ENCODE measurements at regions not wholly inside any gene's neighbourhood (a gene's known extent, or its start where the extent isn't known, plus 50 kb on each side); places are given as distances from the start of the nearest gene placed in this dataset.

GRCh38 chr13:22893204-22893603, 287.6 kb upstream of the SGCG start:
- no TSS peak for BruUV-seq (replicated peaks)
- RAD21 ChIA-PET (ENCODE audit: low non-redundant PET in 1 of 2, low total read pairs in 2 of 2, uncharacterized antibody in 2 of 2, unreplicated experiment in 2 of 2) = no interaction called here
- no peak for ATAC-seq
- POLR2A ChIA-PET = no interaction called here
- no peak overlapping the region for H3K9ac ChIP-seq (ENCODE audit: low read length)
- H3K4me1 ChIP-seq (ENCODE audit: control insufficient read depth in 1 of 2, insufficient read depth in 2 of 2, low read length in 2 of 2) = no peaks in the 10 kb centered on the region
- H3K27me3 ChIP-seq (ENCODE audit: insufficient read depth, low read length) = no peaks in the 10 kb centered on the region
- no peaks in the 10 kb centered on the region for H3K79me2 ChIP-seq (ENCODE audit: insufficient read depth, low read length)
- H2AFZ ChIP-seq (ENCODE audit: low read depth, low read length, poor library complexity, severe bottlenecking) = no peak overlapping the region
- no peak for DNase-seq (ENCODE audit: low read depth, low spot score)
- no peak for TF ChIP-seq SIN3A (IDR thresholded peaks at IDR 0.05; ENCODE audit: low read depth)
- TF ChIP-seq JUND (IDR thresholded peaks at IDR 0.05) = no peak
- no peak for TF ChIP-seq CBX3 (IDR thresholded peaks at IDR 0.05; ENCODE audit: low read depth)
- TF ChIP-seq FOSL1 (IDR thresholded peaks at IDR 0.05; ENCODE audit: low read depth) = no peak
- TF ChIP-seq RAD21 (IDR thresholded peaks at IDR 0.05; ENCODE audit: low read depth) = no peak
- TF ChIP-seq, protein P1, sequence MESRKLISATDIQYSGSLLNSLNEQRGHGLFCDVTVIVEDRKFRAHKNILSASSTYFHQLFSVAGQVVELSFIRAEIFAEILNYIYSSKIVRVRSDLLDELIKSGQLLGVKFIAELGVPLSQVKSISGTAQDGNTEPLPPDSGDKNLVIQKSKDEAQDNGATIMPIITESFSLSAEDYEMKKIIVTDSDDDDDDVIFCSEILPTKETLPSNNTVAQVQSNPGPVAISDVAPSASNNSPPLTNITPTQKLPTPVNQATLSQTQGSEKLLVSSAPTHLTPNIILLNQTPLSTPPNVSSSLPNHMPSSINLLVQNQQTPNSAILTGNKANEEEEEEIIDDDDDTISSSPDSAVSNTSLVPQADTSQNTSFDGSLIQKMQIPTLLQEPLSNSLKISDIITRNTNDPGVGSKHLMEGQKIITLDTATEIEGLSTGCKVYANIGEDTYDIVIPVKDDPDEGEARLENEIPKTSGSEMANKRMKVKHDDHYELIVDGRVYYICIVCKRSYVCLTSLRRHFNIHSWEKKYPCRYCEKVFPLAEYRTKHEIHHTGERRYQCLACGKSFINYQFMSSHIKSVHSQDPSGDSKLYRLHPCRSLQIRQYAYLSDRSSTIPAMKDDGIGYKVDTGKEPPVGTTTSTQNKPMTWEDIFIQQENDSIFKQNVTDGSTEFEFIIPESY (IDR thresholded peaks at IDR 0.05; ENCODE audit: extremely low read depth, insufficient replicate concordance, low read length) = no peak
- TF ChIP-seq ZFX (IDR thresholded peaks at IDR 0.05) = no peak
- no peak for TF ChIP-seq CEBPB (IDR thresholded peaks at IDR 0.05; ENCODE audit: low read depth)
- no peak for TF ChIP-seq YY1 (IDR thresholded peaks at IDR 0.05; ENCODE audit: extremely low read depth, insufficient replicate concordance, low read depth, low read length)
- TF ChIP-seq, protein P2, sequence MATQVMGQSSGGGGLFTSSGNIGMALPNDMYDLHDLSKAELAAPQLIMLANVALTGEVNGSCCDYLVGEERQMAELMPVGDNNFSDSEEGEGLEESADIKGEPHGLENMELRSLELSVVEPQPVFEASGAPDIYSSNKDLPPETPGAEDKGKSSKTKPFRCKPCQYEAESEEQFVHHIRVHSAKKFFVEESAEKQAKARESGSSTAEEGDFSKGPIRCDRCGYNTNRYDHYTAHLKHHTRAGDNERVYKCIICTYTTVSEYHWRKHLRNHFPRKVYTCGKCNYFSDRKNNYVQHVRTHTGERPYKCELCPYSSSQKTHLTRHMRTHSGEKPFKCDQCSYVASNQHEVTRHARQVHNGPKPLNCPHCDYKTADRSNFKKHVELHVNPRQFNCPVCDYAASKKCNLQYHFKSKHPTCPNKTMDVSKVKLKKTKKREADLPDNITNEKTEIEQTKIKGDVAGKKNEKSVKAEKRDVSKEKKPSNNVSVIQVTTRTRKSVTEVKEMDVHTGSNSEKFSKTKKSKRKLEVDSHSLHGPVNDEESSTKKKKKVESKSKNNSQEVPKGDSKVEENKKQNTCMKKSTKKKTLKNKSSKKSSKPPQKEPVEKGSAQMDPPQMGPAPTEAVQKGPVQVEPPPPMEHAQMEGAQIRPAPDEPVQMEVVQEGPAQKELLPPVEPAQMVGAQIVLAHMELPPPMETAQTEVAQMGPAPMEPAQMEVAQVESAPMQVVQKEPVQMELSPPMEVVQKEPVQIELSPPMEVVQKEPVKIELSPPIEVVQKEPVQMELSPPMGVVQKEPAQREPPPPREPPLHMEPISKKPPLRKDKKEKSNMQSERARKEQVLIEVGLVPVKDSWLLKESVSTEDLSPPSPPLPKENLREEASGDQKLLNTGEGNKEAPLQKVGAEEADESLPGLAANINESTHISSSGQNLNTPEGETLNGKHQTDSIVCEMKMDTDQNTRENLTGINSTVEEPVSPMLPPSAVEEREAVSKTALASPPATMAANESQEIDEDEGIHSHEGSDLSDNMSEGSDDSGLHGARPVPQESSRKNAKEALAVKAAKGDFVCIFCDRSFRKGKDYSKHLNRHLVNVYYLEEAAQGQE (IDR thresholded peaks at IDR 0.05; ENCODE audit: low read depth) = no peak
- TF ChIP-seq SP1 (IDR thresholded peaks at IDR 0.05; ENCODE audit: low read depth) = no peak
- TF ChIP-seq POLR2A (IDR thresholded peaks at IDR 0.05; ENCODE audit: borderline replicate concordance, extremely low read depth, insufficient read depth, insufficient read length) = no peak
- TF ChIP-seq MAX (IDR thresholded peaks at IDR 0.05) = no peak
- TF ChIP-seq CTCF (IDR thresholded peaks at IDR 0.05 in 2 of 3, conservative IDR thresholded peaks at IDR 0.05 in 1 of 3; ENCODE audit: borderline replicate concordance in 1 of 3, insufficient read depth in 1 of 3, low read depth in 2 of 3, low read length in 2 of 3) = no peak
- TF ChIP-seq POLR2AphosphoS5 (IDR thresholded peaks at IDR 0.05; ENCODE audit: low read depth, low read length) = no peak
- TF ChIP-seq EZH2 (IDR thresholded peaks at IDR 0.05) = no peak
- TF ChIP-seq EZH2phosphoT487 (IDR thresholded peaks at IDR 0.05; ENCODE audit: borderline replicate concordance) = no peak
- H3K36me3 ChIP-seq (ENCODE audit: control insufficient read depth in 1 of 2, insufficient read depth in 2 of 2, low read length in 2 of 2) = no peaks in the 10 kb centered on the region
- no peaks in the 10 kb centered on the region for H3K9me3 ChIP-seq (ENCODE audit: control insufficient read depth in 1 of 2, insufficient read depth in 1 of 2, low read depth in 1 of 2, low read length in 2 of 2)
- intact Hi-C loops (cut with micrococcal nuclease) = no loop called here
- H3K4me2 ChIP-seq (ENCODE audit: low read length) = no peak overlapping the region
- no peaks in the 10 kb centered on the region for H4K20me1 ChIP-seq (ENCODE audit: insufficient read depth)
- no peak overlapping the region for H3K4me3 ChIP-seq (replicated peaks in 1 of 2; ENCODE audit: low read depth in 1 of 2, low read length in 2 of 2)
- no peaks in the 10 kb centered on the region for H3K9me2 ChIP-seq (ENCODE audit: insufficient read depth)
- no peak overlapping the region for H3K27ac ChIP-seq (ENCODE audit: low read depth, low read length)
- CTCF ChIA-PET = no interaction called here

Data from HCT116 (cell line).